GM21390 (cell line): ENCODE measurements at regions not wholly inside any gene's neighbourhood (a gene's known extent, or its start where the extent isn't known, plus 50 kb on each side); places are given as distances from the start of the nearest gene placed in this dataset.

Source experiments
- ATAC-seq: cut with Tn5 transposase; IDR thresholded peaks from one replicate; pipeline ENCODE4 v1.9.1; 2021; ENCODE audit not compliant: unreplicated experiment

GRCh38 chr5:174189654-174190541 lies 144.4 kb downstream of the NSG2 start:
- ATAC-seq: no peak

GRCh38 chr5:174191076-174191475 lies 145.6 kb downstream of the NSG2 start:
- ATAC-seq: no peak

- ATAC-seq: no peak
These were observed 146.5 kb downstream of the NSG2 start for GRCh38 chr5:174191850-174192655.

- ATAC-seq: no peak
These were observed 147.4 kb downstream of the NSG2 start for GRCh38 chr5:174192901-174193300.

GRCh38 chr5:174195517-174195916 lies 150.0 kb downstream of the NSG2 start:
- ATAC-seq: no peak

GRCh38 chr5:174197929-174198328 lies 152.4 kb downstream of the NSG2 start:
- ATAC-seq: no peak

GRCh38 chr5:174198541-174198940 lies 153.0 kb downstream of the NSG2 start:
- no peak for ATAC-seq

- ATAC-seq: no peak
These were observed 157.5 kb downstream of the NSG2 start for GRCh38 chr5:174202996-174203395.

- no peak for ATAC-seq
These were observed 159.2 kb downstream of the NSG2 start for GRCh38 chr5:174204535-174205313.

- ATAC-seq: no peak
These were observed 160.4 kb downstream of the NSG2 start for GRCh38 chr5:174205939-174206338.

- ATAC-seq: no peak
These were observed 165.2 kb downstream of the NSG2 start for GRCh38 chr5:174210596-174211276.

- no peak for ATAC-seq
These were observed 165.7 kb downstream of the NSG2 start for GRCh38 chr5:174211277-174211626.

GRCh38 chr5:174217527-174217926 lies 172.0 kb downstream of the NSG2 start:
- ATAC-seq: no peak

- ATAC-seq: no peak
These were observed 172.7 kb downstream of the NSG2 start for GRCh38 chr5:174218162-174218561.

- ATAC-seq: no peak
These were observed 174.9 kb downstream of the NSG2 start for GRCh38 chr5:174220417-174220816.

GRCh38 chr5:174221436-174221835 lies 175.9 kb downstream of the NSG2 start:
- ATAC-seq: no peak

- ATAC-seq: no peak
These were observed 176.4 kb downstream of the NSG2 start for GRCh38 chr5:174221946-174222345.

- no peak for ATAC-seq
These were observed 177.4 kb downstream of the NSG2 start for GRCh38 chr5:174222891-174223290.

GRCh38 chr5:174223355-174223754 lies 177.8 kb downstream of the NSG2 start:
- ATAC-seq: no peak

- ATAC-seq: no peak
These were observed 183.6 kb downstream of the NSG2 start for GRCh38 chr5:174229068-174229467.
